ACHN (cell line): ENCODE measurements at regions not wholly inside any gene's neighbourhood (a gene's known extent, or its start where the extent isn't known, plus 50 kb on each side); places are given as distances from the start of the nearest gene placed in this dataset.

Experiments
- DNase-seq: peaks from one replicate; pipeline ENCODE4 v3.0.0-alpha.2; 2015
- in situ Hi-C: cut with HindIII; loops from 2 replicates; pipeline ENCODE4 v1.10.0; 2017; ENCODE audit warnings: low sequenced_read_pairs, low pct_ligation_motif_present, low pct_unique_long_range_greater_than_20kb

GRCh38 chr13:27673911-27674310, 52.2 kb downstream of the POLR1D start:
- no peak for DNase-seq
- in situ Hi-C loops, result no loop called here

- in situ Hi-C loops, result no loop called here
- no peak for DNase-seq
These were observed 56.8 kb downstream of the POLR1D start for GRCh38 chr13:27678306-27679040.

- in situ Hi-C loops, result no loop called here
- no peak for DNase-seq
These were observed 57.7 kb downstream of the POLR1D start for GRCh38 chr13:27679396-27679795.

- in situ Hi-C loops, result no loop called here
- DNase-seq, result no peak
These were observed 58.2 kb downstream of the POLR1D start for GRCh38 chr13:27679896-27680295.

GRCh38 chr13:27680465-27680864, 58.8 kb downstream of the POLR1D start:
- no peak for DNase-seq
- in situ Hi-C loops, result no loop called here

- in situ Hi-C loops, result no loop called here
These were observed 69.5 kb downstream of the POLR1D start for GRCh38 chr13:27691207-27691606.

GRCh38 chr13:27696731-27697130, 75.0 kb downstream of the POLR1D start:
- in situ Hi-C loops, result no loop called here
- DNase-seq, result no peak

More at GRCh38 chr13:27691207-27691606, 69.5 kb downstream of the POLR1D start:
- DNase-seq, result no peak

GRCh38 chr13:27699952-27700351, 78.3 kb downstream of the POLR1D start:
- no peak for DNase-seq
- in situ Hi-C loops, result no loop called here

- no peak for DNase-seq
These were observed 83.0 kb downstream of the POLR1D start for GRCh38 chr13:27704681-27705080.

GRCh38 chr13:27708325-27708724, 84.0 kb upstream of the GSX1 start:
- DNase-seq, result no peak
- in situ Hi-C loops, result no loop called here

More at GRCh38 chr13:27704681-27705080, 83.0 kb downstream of the POLR1D start:
- in situ Hi-C loops, result no loop called here

GRCh38 chr13:27709779-27710178, 82.5 kb upstream of the GSX1 start:
- in situ Hi-C loops, result no loop called here
- DNase-seq, result no peak

GRCh38 chr13:27712421-27712820, 79.9 kb upstream of the GSX1 start:
- DNase-seq, result peak; percentile 6
- in situ Hi-C loops, result no loop called here

- in situ Hi-C loops, result no loop called here
- DNase-seq, result no peak
These were observed 78.5 kb upstream of the GSX1 start for GRCh38 chr13:27713767-27714166.

- in situ Hi-C loops, result no loop called here
- DNase-seq, result no peak
These were observed 70.6 kb upstream of the GSX1 start for GRCh38 chr13:27721681-27722080.

- in situ Hi-C loops, result no loop called here
- no peak for DNase-seq
These were observed 64.0 kb upstream of the GSX1 start for GRCh38 chr13:27728271-27728670.

- DNase-seq, result no peak
- in situ Hi-C loops, result no loop called here
These were observed 62.1 kb upstream of the GSX1 start for GRCh38 chr13:27730191-27730590.
